GM19025 (cell line): ENCODE measurements at regions not wholly inside any gene's neighbourhood (a gene's known extent, or its start where the extent isn't known, plus 50 kb on each side); places are given as distances from the start of the nearest gene placed in this dataset.
A peak's percentile ranks its signal among the peaks of the same experiment; 100 is the strongest.

Experiments used
- ATAC-seq: cut with Tn5 transposase; IDR thresholded peaks from one replicate; pipeline ENCODE4 v1.9.1; 2021; ENCODE audit warnings: mild to moderate bottlenecking, low read depth, moderate library complexity; ENCODE audit not compliant: unreplicated experiment

DNA sequence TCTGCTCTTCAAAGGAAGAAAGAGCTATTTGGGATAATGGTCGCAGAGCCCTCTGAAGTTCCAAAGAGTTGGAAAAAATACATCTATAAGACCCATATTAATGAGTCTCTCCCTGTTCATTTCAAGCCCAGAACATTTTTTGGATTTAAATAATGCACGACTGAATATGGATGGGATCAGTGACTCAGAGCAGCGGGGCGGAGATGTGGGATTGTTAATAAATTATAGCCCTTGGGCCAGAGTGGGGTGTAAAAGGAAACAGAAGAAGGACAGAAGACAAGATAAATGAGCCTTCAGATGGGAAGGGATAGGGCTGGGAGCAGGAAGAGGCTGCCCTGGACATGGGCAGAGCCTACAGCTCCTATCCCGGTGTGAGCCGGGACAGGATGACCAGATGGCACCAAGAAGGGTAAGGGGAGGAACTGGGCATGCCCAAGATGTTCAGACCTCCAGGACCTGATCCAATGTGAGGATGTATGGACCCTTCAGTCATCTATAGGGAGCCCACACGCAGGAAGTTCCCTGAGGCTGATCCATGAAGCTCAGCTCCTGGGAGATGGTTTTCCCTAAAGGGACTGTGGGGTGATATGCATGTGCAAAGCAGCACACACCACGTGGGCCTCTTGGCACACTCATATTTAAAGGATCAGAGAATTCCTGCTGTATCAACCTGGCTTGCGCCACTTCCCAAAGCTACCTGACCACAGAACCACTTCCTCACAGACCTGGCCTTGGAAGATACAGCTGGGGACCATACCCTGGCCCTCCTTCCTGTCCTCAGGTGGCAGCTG is 96.1 kb upstream of the PLXNA4 start:
- ATAC-seq: no peak

DNA sequence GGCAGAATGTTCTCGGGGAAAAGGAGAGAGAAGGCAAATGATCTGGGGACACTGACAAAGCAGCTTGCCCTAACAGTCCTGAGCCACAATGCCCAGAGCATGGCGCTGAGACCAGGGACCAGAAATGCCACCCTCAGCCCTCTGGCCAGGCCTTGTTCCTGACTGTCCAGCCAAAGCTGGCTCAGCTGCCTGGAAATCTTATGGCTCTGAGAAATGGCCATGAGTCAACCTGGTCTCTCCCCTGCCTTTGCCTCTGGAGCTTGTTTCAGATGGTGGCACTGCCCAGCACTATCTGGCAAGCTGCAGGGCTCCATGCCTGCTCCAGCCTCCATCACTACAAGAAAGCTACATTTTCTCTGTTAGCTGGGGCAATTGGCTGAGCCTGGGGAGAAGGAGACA is 90.5 kb upstream of the PLXNA4 start:
- no peak for ATAC-seq

DNA sequence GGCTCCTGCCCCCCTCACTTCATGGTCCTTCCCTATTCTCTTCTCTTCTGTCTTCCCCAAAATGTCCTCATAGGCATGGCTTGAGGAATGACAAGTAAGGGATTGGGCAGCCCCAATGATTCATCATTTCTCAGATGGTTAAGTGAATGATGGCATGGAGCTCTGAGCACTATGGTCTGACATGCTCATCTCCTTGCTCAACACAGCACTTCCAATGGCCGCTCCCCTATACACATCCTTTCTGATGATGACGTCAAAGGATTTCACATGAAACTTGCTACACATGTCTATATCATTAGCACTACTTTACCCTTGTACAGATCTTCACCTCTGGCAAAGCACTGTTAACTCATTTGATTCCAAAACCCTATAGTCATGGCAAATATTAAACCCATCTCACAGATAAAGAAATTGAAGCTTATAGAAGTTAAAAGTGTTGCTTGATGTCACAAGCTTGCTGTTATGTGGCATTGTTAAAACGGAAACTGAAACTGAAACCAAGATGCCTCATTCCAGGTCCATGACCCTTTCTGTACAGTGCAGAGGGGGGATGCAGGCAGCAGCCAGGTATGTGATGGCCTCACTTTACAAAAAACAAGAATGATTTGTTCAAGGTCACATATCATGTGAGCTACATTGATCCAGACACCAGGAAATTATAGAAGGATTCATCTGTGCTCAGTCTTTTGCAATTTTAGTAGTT is 90.0 kb upstream of the PLXNA4 start:
- no peak for ATAC-seq

DNA sequence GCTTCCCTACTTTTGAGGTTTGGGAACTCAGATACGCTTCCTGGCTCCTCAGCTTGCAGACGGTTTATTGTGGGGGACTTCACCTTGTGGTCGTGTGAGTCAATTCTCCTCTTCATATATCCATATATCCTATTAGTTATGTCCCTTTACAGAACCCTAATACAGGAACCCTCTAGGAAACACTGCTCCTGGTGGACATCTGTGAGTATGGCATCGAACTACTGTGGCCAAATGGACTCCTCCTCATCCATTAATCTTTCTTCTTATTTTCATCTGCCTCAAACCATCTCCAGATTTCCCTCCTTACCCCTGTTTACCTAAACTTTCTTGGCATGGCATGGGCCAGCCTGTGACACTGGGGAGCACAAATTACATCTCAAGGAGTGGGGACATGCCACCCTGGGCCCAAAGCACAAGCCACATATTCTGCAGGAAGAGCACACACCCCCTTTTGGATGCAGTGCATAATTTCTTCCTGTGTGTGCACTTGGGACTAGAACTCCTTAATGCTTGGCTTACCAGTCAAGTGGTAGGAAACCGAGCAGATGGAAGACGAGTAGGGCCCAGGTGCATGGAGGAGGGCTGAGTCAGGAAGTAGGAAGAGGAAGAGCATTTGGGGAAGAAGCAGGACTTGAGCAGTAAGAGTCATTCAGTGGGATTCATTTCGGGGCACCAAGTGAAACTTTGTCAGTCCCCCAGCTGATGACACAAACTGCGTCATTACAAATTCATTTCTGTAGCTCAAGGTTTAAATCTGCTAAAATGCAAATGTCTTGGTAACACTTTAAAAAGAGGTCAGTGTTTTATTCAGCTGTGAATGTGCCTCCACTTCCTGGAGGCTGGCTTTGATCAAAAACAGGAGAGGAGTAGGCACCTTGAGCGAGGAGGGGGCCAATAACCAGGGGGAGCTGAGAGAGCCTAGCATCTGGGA is 80.8 kb upstream of the PLXNA4 start:
- no peak for ATAC-seq

DNA sequence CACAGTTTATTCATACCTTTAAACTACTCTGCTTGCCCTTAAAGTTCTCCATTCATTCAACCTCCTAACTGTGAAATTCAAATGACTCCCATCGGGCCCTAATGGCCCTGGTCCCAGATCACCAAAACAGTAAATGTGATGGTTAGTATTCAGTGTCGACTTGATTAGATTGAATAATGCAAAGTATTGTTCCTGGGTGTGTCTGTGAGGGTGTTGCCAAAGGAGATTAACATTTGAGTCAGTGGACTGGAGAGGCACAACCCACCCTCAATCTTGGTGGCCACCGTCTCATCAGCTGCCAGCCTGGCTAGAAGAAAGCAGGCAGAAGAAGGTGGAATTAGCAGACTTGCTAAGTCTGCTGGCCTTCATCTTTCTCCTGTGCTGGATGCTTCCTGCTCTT is 80.1 kb upstream of the PLXNA4 start:
- no peak for ATAC-seq

DNA sequence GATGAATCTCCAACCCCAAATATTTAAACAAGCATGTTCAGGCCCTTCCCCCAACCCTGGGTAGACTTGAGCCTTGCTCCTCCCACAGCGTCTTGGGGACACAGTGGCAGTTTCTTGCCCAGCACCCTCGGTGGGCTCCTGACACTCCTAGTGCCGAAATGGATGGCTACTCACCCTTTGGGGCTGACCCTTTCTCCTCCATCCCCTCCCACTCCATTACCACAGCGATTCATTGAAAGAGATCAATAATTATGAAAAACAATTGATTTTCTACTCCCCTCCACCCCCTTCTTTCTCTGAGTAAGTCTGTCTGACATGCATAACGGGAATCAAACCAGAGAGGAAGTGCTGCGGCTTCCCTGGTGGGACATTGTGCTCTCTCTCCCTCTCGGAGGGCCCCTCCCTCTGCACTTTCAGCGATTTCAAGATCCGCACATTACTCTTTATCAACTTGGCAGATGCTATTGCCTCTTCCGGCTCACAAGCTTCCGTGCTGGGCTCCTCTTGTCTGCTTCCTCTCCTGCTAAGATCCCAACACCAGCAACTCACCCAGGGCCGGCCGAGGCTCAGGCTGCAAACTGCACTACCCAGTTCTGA is 79.0 kb upstream of the PLXNA4 start:
- ATAC-seq: no peak

DNA sequence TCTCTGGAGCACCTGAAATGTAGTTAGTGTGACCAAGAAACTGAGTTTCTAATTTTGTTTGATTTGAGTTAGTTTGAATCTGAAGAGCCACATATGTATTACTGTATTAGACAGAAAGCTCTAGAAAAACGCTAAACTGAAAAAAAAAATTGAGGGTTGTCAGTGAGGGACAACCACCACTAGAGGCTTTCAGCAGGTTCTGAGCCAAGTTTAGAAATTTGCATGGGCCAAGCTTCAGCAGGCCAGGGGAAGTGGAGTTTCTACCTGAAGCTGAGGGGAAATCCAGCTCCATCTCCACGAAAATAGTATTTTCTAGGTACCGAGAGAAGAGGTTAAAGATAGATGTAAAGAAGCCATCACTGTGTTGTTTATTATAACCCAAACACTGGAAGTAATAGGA is 77.9 kb upstream of the PLXNA4 start:
- ATAC-seq: peak; percentile 58

DNA sequence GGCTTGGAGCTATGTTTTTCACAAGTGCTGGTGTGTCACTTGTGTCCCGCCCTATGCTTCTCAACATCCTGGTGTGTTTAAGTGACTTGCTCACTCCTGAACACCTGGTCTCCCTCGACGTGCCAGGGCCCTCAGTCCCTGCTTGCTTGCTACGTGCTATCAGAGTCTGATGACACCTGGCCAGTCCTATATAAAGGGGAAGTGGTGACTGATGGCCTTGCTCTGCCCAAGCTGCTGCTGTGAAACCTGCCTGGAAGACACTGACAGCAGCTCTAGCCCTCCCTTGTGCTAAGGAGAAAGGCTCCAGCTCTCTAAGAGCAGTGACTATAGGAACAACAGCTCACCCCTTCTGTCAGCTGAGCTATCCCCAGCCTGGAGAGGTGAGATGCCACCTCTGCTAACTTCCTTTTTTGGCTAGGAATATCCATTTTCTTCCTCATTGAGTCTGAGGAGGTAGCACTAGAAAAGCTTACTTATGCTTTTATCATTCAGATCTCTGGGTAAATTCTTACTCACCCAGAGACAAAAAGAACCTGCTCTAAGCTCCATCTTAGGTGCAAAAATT is 77.2 kb upstream of the PLXNA4 start:
- ATAC-seq: no peak

DNA sequence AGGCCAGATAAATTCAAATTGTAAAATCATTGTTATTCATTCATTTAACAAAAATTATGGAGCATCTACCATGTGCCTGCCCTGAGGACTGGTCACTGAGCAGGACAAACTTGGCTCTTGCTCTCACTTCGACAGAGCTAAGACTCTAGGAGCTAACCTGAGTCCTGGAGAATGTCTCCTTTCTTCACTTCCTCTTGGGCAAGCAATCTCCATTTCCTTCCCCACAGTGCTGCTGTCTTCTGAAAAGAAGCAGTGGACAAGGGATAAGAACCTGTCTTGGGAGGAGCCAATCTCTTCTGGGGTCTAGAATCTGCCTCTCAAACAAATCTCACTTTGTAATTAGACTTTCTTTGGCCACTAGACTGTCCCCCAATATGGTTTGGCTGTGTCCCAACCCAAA is 76.2 kb upstream of the PLXNA4 start:
- no peak for ATAC-seq

DNA sequence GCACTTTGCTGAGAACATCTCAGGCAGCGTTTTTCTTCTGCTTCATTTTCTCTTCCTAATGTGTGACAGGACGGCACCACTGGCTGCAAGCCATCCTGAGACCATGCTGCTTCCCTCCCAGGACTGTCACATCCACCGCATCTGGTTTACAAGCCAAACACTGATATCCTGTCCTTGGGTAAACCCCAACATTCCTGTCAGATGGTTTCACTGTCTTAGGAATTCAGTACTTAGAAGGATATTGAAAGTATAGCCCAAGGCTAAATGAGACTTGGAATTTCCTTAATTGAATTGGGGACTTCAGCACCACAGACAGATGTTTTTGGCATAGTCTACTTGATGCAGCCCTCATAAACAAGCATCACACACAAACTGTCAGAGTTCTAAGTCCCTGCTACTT is 74.2 kb upstream of the PLXNA4 start:
- no peak for ATAC-seq

DNA sequence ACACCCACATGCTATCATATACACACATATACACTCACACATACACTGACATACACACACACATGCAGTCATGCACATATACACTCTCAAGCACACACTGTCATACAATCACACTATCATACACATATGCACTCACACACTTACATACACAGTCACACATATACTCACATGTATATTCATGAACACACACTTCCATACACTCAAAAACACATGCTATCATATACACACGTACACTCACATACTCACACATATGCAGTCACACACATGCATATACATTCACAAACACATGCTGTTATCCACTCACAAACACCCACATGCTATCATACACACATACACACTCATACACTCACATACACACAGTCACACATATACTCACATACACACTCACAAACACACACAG is 71.0 kb upstream of the PLXNA4 start:
- ATAC-seq: no peak

DNA sequence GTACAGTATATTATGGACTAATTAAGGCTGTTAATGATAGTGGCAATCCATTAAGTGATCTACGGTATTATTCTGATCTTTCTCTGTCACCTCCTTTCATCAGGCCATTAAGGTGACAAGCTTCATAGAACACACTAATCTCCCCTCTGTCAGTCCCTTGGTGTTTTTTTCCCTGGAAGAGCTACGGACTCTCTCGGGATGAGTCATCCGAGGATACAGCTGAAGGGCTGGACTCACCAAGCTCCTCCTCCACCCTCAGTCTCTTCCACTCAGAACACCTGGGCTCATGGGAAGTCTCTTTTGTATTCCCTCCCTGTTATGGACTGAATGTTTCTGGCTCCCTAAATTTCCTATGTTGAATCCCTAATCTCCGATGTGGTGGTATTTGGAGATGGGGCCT is 69.8 kb upstream of the PLXNA4 start:
- ATAC-seq: no peak

DNA sequence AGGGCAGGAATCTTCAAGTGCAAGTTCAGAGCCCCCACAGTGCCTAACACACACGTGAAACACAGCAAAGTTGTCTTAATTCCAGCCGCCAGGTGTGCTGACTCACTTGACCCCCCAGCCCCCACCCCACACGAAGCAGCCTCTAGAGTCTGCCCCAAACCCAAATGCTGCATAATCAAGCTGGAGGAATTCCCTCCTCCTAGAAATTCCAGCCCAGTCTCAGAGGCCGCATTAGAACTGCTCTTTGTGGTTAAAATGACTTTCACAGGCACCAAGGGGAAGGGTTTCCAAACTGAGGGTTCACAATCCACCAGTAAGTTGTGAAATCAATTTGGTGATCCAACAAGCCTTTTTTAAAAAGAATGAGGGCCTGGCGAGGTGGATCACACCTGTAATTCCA is 67.0 kb upstream of the PLXNA4 start:
- ATAC-seq: no peak

DNA sequence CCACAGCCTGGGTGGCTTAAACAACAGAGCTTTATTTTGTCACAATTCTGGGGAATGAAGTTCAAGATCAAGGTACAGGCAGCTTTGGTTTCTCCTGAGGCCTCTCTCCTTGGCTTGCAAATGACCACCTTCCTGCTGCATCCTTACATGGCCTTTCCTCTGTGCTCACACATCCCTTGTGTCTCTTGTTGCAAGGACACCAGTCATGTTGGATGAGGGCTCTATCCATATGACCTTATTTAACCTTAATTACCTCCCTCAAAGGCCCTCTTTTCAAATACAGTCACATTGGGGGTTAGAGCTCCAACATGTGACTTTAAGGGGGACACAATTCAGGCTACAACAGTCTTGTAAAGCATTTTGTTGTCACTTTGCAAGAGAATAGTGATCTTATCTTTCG is 65.0 kb upstream of the PLXNA4 start:
- no peak for ATAC-seq

DNA sequence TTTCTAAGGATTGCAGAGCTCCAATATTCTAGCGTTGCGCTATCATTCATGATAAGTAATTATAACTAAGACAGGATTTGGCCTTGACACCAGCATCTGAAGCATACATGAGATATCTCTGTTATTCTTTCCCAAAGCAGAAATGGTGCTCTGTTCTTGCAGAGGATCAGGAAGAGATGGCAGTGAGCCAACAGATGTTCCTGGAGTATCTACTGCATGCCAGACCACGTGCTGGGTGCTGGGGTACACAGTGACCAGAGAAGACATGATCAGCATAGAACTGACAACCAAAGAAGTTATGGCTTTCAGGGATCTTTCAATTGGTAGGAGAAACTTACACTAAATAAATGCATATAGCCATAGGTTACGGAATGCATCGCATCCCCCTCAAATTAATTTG is 63.7 kb upstream of the PLXNA4 start:
- ATAC-seq: no peak

DNA sequence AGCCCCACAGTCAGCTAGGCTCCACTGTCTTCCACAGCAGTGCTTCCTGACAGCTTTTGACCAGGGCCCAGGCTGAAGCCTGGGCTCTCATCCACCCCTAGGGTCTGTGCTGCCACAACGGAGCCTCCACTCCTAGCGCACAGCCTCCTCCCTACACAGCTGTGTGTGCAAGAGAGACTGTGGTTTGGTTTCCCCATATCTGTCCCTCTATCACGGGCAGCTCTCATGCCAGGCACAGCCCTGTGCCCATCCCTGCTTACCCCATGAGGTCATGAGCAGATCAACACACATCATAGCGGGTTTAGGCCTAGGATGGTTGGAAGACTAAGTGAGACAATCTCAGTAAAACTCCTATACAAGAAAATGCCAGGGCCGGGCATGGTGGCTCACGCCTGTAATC is 61.7 kb upstream of the PLXNA4 start:
- no peak for ATAC-seq

DNA sequence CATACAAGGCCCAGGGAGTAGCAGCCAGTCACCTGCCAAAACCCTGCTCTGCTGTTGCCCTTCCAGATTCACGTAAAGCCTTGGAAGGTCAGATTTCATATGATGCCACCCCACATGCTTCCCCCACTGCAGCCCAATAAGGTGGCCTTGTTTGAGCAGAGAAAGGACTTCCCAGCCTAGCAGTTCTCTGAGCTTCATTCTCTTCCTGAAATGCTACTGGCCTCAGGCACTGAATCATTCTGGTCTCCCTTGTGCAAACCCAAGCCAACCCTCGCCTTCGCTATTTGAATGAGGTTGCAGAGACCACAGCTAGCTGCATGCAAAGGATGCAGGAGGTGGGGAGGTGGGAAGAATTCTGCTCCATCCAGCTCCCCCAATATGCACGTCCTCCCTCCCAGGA is 60.3 kb upstream of the PLXNA4 start:
- no peak for ATAC-seq

DNA sequence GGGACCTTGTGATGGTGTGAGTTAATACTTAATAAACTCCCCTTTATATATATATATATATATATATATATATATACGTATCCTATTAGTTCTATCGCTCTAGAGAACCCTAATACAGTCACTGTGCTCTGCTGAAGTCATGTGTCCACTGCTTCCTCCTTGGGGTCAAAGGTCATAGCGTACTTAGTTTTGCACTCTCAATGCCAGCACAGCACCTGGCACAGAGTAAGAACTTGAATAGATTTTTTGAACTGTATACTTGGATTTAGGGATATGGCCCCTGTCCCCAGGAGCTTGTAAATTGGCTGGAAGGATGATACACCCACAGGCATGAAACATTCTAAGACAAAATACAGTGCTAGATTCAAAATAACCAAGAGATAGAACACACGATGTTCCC is 58.9 kb upstream of the PLXNA4 start:
- ATAC-seq: no peak

DNA sequence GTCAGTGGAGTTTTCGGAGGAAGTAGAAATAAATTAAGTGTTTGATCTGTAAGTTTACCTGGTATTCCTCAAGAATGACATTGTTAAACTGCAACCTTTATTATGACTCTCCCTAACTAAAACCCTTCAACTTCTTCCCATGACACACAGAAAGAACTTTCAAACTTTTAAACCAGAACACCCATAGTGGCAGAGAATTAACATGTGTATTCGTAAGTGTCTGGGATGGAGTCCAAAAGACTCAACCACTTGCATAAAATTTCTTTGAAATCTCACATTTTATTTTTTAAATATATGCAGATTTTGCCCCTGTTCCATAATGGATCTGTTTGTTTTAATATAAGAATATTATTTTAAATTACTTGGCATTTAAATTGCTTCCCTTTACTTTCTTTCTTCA is 54.6 kb upstream of the PLXNA4 start:
- no peak for ATAC-seq
